ENCODE measurements at regions not wholly inside any gene's neighbourhood (a gene's known extent, or its start where the extent isn't known, plus 50 kb on each side); places are given as distances from the start of the nearest gene placed in this dataset.
"Not testable (repeated sequence)": the region's sequence is repeated elsewhere in the genome, so short reads cannot be mapped to it uniquely, and the experiment has no call there.

DNA sequence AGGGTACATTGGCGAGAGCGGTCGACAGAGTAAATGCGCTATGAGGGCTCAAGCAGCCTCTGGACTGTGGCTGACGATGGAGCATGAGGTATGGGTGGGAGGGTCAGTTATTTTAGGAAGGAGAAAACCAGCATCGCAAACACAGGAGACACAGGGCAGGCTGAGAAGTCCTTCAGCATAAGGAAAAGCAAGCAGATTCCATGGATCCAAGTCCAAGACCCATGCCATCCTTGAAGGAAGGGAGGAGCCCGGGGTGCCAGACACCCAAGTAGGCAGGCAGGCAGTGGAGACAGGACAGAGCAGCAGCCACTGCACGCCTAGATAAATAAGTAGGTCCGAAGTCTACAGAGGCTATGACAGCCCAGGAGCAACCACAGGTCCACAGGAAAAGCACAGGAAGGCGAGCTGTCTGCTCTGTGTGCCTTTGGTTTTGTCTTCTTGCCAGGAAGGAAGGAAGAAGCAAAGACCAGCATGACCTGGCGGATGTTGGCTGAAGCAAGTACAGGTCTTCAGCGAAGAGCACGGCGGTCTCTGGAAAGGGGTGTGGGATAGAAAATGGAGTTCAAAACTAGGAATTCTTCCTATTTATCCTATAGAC is 76.4 kb upstream of the SLC45A1 start:
- Mint-ChIP-seq H3K27me3 (peaks cover 7% of the 10 kb centered on the region), H3K4me3 (no peak overlapping the region), H3K27ac (no peak overlapping the region), H3K36me3 (ENCODE audit: low read depth) (no peaks in the 10 kb centered on the region), H3K4me1 (ENCODE audit: low read depth) (no peaks in the 10 kb centered on the region), H3K9me3 (no peaks in the 10 kb centered on the region)

DNA sequence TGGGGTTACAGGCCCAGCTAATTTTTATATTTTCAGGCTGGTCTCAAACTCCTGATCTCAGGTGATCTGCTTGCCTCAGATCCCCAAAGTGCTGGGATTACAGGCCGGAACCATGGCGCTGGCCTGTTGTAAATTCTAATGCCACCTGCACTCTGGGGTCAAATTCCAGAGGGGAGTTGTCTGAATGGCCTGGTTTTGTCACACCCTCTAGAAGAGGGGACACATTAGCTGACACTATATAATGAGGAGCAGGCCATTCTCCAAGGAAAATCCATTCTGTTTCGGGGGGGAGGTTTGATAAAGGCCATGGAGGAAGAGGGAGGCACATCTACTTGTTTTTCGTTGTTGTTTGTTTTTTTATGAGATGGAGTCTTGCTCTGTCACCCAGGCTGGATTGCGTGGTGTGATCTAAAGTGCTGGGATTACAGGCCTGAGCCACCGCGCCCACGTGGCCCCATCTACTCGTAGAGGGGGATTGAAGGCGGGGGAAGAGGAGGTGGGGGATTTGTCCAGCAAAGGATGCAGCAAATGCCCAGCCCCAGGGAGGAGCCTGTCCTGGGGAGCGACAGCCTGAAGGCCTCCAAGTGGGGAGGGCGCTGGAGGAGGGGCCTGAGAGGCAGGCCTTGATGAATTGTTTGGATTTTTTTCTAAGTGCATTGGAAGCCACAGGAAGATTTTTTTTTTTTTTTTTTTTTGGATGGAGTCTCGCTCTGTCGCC is 78.4 kb upstream of the SLC45A1 start:
- Mint-ChIP-seq H3K9me3 (no peaks in the 10 kb centered on the region), H3K27me3 (peaks cover 17% of the 10 kb centered on the region), H3K4me3 (no peak overlapping the region), H3K27ac (no peak overlapping the region), H3K36me3 (ENCODE audit: low read depth) (no peaks in the 10 kb centered on the region), H3K4me1 (ENCODE audit: low read depth) (no peaks in the 10 kb centered on the region)

DNA sequence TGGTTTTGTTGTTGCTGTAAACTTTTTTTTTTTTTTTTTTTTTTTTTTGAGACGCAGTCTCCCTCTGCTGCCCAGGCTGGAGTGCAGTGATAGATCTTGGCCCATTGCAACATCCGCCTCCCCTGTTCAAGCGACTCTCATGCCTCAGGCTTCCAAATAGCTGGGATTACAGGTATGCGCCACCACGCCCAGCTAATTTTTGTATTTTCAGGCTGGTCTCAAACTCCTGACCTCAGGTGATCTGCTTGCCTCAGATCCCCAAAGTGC is 78.9 kb upstream of the SLC45A1 start:
- H3K4me3 Mint-ChIP-seq, result no peak overlapping the region
- peaks cover 17% of the 10 kb centered on the region for H3K27me3 Mint-ChIP-seq
- H3K9me3 Mint-ChIP-seq, result no peaks in the 10 kb centered on the region
- H3K4me1 Mint-ChIP-seq (ENCODE audit: low read depth), result no peaks in the 10 kb centered on the region
- H3K27ac Mint-ChIP-seq, result no peak overlapping the region
- no peaks in the 10 kb centered on the region for H3K36me3 Mint-ChIP-seq (ENCODE audit: low read depth)

DNA sequence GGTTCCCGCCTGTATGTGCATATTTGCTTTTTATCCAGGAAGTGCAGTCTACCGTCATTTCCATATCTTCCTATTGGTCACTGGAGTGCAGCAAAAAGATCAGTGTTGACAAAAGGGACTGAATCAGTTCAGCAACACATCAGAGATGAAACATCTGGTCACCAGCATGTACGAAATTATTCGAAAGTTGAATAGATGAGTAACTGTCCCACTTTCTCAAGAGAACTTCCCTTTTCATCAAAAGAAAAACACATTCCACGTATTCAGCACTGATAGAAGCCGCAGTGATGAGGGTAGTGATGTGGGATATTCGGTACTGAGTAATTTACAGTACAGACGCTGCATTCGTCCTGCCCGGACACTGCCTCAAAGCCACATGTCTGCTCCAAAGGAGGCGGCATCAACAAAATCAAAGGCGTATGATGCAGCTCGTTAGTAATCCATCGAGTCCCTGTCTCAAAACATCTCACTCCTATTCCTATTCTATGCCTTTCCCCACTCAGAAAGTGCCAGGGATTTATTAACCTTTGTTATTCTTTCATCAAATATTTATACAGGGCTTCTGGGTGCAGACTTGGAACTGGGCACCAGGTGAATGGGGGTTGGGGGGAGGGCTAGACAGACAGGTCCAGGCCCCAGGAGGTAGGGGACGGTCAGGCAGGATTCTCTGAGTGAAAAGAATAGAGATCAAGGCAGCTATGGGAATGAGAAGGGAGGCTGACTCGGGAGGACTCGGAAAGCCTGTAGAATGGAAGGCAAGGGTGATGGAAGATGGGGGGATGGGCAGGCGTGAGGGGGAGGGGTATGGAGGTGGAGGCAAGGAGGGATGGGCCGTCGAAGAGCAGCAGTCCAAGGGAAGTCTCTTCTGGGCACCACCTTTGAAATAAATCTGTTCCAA is 79.5 kb upstream of the SLC45A1 start:
- Mint-ChIP-seq H3K4me1 (ENCODE audit: low read depth) (no peaks in the 10 kb centered on the region), H3K27me3 (peaks cover 17% of the 10 kb centered on the region), H3K27ac (no peak overlapping the region), H3K36me3 (ENCODE audit: low read depth) (no peaks in the 10 kb centered on the region), H3K4me3 (no peak overlapping the region), H3K9me3 (no peaks in the 10 kb centered on the region)

DNA sequence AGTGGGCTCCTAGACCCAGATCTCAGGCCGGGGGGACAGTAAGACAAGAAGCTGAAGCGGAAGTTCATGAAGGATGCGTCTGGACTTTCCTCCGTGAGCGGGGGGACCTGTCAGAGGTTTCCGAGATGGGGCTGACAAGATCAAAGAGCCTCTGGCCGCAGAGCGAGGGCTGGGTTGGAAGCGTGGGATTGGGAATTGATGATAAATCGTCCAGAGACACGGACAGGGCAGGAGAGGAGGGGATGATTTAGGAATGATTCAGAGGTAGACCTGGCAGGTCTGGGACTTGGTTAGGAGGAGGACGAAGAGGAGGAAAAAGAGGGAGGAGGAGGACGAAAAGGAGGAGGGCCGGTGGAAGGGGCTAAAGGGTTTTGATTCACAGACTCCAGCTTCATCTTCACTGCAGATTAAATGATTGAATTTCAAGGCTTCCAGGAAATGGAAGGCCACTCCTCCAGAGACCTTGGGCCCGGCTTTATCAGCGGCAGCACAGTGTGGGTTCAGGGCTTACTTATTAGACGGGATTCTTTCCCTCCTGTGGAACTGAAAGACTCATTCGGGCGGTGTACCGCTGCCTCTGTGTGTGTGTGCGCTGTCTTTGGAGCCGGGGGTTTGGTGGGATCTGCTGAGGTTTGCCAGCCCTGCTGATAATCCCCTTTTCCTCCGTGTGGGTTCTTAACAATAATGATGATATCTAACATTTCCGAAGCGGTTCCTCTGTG is 85.7 kb upstream of the SLC45A1 start:
- Mint-ChIP-seq H3K4me1 (ENCODE audit: low read depth) (no peaks in the 10 kb centered on the region), H3K27ac (no peak overlapping the region), H3K4me3 (no peak overlapping the region), H3K27me3 (peaks cover 25% of the 10 kb centered on the region), H3K9me3 (no peaks in the 10 kb centered on the region), H3K36me3 (ENCODE audit: low read depth) (no peaks in the 10 kb centered on the region)

DNA sequence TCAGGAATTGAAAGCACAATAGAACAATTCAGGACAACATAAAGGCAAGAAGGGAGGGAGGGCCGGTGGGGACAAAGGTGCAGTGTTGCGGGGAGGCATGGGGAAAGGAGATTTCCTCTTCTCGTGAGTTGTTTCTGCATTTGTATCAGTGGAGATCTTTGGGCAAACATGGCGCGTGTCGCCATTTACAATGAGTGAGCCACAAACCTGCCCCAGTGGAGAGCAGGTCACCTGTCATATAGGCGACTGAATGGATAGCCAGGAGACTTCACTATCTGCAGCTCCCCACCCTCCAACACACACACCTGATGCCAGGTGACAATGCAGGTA is 87.7 kb upstream of the SLC45A1 start:
- no peaks in the 10 kb centered on the region for H3K4me1 Mint-ChIP-seq (ENCODE audit: low read depth)
- no peak overlapping the region for H3K27ac Mint-ChIP-seq
- no peak overlapping the region for H3K4me3 Mint-ChIP-seq
- H3K36me3 Mint-ChIP-seq (ENCODE audit: low read depth), result no peaks in the 10 kb centered on the region
- H3K27me3 Mint-ChIP-seq, result peaks cover 28% of the 10 kb centered on the region
- H3K9me3 Mint-ChIP-seq, result no peaks in the 10 kb centered on the region

DNA sequence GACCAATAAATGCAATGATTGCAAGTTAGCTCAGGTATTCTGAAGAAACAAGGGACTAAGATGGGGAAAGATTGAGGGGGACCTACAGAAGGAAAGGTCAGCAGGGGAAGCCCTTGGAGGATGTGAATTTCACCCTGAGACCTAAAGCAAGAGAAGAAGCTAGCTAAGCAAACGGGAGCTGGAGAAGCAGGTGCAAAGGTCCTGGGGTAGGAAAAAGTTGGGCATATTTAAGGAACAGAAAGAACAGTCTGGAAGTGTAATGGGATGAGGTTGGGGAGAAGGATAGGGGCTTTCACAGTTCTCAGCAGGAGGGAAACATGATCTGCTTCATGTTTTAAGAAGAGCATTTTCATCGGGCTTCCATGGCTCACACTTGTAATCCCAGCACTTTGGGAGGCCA is 89.7 kb upstream of the SLC45A1 start:
- Mint-ChIP-seq H3K4me3 (no peak overlapping the region), H3K27ac (peak overlapping the region; percentile 14), H3K36me3 (ENCODE audit: low read depth) (no peaks in the 10 kb centered on the region), H3K4me1 (ENCODE audit: low read depth) (no peaks in the 10 kb centered on the region), H3K27me3 (peaks cover 27% of the 10 kb centered on the region), H3K9me3 (no peaks in the 10 kb centered on the region)

DNA sequence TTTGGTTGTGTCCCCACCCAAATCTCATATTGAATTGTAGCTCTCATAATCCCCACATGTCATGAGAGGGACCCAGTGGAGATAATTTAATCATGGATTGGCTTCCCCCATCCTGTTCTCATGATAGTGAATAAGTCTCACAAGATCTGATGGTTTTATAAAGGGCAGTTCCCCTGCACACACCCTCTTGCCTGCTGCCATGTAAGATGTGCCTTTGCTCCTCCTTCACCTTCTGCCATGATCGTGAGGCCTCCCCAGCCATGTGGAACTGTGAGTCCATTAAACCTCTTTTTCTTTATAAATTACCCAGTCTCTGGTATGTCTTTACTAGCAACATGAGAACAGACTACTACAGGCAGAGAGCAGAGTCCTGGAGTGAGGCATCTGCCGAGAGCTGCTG is 90.2 kb upstream of the SLC45A1 start:
- H3K36me3 Mint-ChIP-seq (ENCODE audit: low read depth); H3K4me1 Mint-ChIP-seq (ENCODE audit: low read depth); H3K27ac Mint-ChIP-seq; H3K4me3 Mint-ChIP-seq; H3K9me3 Mint-ChIP-seq: not testable (repeated sequence)
- peaks cover 27% of the 10 kb centered on the region for H3K27me3 Mint-ChIP-seq

DNA sequence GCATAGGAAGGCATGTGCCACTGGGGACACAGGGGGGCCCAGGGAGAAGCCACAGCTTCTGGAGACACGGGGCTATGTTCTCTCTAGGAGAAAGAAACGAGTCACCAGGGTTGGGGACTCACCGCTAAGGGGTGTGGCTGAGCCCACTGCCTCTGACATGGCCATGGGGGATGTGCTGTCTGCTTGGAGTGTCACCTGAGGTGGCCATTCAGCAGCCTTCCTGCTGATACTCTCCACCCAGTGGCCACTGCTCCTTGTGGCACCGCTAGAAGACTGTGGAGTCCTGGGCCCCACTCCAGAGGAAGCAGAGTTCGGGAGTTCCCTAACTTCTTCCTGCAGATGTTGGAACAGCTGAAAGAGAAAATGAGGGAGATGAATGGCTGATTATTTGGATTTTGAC is 91.2 kb upstream of the SLC45A1 start:
- Mint-ChIP-seq H3K27me3 (peaks cover 27% of the 10 kb centered on the region), H3K36me3 (ENCODE audit: low read depth) (no peaks in the 10 kb centered on the region), H3K9me3 (no peaks in the 10 kb centered on the region), H3K4me3 (no peak overlapping the region), H3K4me1 (ENCODE audit: low read depth) (no peaks in the 10 kb centered on the region), H3K27ac (no peak overlapping the region)

DNA sequence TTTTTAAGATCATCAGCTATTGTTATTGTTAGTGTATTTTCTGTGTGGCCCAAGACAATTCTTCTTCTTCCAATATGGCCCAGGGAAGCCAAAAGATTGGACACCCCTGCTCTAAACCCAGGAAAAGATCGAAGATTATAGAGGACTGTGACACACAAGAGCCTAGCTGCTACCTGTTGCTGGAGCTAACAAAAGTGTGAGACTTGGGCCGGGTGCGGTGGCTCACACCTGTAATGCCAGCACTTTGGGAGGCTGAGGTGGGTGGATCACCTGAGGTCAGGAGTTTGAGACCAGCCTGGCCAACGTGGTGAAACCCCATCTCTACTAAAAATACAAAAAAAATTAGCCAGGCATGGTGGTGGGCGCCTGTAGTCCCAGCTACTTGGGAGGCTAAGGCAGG is 91.9 kb upstream of the SLC45A1 start:
- not testable (repeated sequence) for H3K36me3 Mint-ChIP-seq (ENCODE audit: low read depth); H3K27ac Mint-ChIP-seq; H3K9me3 Mint-ChIP-seq; H3K4me1 Mint-ChIP-seq (ENCODE audit: low read depth); H3K4me3 Mint-ChIP-seq
- peaks cover 26% of the 10 kb centered on the region for H3K27me3 Mint-ChIP-seq

DNA sequence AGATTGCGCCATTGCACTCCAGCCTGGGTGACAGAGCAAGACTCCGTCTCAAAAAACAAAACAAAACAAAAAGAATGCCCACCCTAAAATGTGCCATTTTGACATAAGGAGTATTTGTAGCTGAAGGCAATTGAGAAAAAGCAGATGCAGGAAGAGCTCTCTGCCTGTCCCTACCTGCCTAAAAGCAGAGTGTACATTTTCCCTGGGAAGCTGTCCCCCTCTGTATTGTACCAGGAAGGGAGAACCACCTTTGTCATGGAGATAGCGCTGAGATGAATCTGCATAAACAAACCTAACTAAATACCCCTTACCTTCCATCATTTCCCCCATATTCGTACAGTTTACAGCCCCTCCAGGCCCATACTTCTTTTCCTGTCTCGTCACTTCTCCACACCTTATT is 94.4 kb upstream of the SLC45A1 start:
- Mint-ChIP-seq H3K9me3 (no peaks in the 10 kb centered on the region), H3K27ac (no peak overlapping the region), H3K36me3 (ENCODE audit: low read depth) (no peaks in the 10 kb centered on the region), H3K27me3 (peaks cover 41% of the 10 kb centered on the region), H3K4me3 (no peak overlapping the region), H3K4me1 (ENCODE audit: low read depth) (peaks cover 4% of the 10 kb centered on the region)

DNA sequence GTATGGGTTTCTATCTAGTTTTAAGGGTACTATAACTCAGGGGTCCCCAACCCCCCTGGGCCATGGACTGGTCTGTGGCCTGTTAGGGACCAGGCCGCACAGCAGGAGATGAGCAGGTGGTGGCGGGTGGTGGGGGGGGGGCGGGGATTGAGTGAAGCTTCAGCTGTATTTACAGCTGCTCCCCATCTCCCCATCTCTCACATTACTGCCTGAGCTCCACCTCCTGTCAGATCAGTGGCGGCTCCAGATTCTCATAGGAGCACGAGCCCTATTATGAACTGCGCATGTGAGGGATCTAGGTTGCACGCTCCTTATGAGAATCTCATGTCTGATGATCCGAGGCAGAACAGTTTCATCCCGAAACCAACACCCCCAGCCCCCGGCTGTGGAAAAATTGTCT is 95.1 kb upstream of the SLC45A1 start:
- Mint-ChIP-seq H3K36me3 (ENCODE audit: low read depth) (no peaks in the 10 kb centered on the region), H3K27me3 (peaks cover 41% of the 10 kb centered on the region), H3K27ac (no peak overlapping the region), H3K4me1 (ENCODE audit: low read depth) (peaks cover 5% of the 10 kb centered on the region), H3K9me3 (no peaks in the 10 kb centered on the region), H3K4me3 (no peak overlapping the region)

DNA sequence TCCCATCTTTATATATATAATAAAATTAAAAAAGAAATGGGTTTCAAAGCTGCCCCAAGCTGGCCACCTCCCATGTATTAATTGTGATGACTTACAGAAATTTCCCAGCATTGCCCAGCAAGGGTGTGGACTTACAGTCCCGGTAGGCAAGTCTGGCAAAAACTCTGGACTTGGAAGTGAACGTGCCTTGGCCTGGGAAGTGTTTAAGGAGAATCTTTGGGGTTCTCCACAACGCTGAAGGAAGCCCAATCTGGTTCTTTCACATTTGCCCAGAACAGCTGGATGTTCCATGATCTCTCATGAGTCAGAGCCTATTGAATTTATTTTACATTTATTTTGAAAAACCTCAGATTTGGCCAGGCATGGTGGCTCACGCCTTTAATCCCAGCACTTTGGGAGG is 98.4 kb upstream of the SLC45A1 start:
- Mint-ChIP-seq H3K27me3 (peaks cover 55% of the 10 kb centered on the region), H3K4me3 (no peak overlapping the region)

DNA sequence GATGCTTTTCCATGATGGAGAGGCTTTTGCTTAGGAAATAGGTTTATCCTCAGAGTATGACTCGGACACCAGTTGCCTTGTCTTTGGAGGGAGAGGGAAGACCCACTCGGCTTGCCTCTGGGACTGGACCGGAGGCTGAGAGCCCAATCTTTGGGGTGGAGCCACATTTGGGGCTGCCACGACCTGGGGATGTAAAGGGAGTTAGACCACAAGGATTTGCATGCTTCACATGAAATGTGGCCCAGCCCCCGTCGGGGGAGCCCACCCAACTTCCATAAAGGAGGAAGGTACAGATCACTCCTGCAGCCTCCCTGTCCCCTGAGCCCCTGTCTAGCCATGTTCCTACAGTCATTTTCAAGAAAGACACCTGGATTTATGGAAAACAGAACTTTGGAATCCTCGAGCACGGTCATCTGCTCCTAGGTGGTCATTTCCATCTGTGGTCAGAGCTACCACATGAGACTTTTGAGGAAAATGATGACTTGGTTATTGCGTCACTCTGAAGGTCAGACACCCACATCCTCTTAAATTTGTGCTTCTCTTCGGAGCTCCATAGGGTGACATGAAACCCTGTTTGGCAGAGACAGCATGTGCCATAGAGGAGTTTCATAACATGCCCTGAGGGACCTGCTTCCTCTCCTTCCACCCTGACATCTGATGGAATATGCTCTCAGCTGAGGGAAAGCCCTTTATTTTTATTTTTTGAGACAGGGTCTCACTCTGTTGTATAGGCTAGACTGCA is 99.4 kb upstream of the SLC45A1 start:
- no peak overlapping the region for H3K27ac Mint-ChIP-seq
- H3K27me3 Mint-ChIP-seq, result peaks cover 55% of the 10 kb centered on the region
- no peaks in the 10 kb centered on the region for H3K36me3 Mint-ChIP-seq (ENCODE audit: low read depth)
- no peaks in the 10 kb centered on the region for H3K9me3 Mint-ChIP-seq
- H3K4me3 Mint-ChIP-seq, result no peak overlapping the region
- H3K4me1 Mint-ChIP-seq (ENCODE audit: low read depth), result peaks cover 9% of the 10 kb centered on the region

More for the DNA sequence above, 98.4 kb upstream of the SLC45A1 start:
- H3K36me3 Mint-ChIP-seq (ENCODE audit: low read depth), result no peaks in the 10 kb centered on the region
- peaks cover 9% of the 10 kb centered on the region for H3K4me1 Mint-ChIP-seq (ENCODE audit: low read depth)
- H3K9me3 Mint-ChIP-seq, result no peaks in the 10 kb centered on the region
- no peak overlapping the region for H3K27ac Mint-ChIP-seq

Measured in stimulated activated naive CD8-positive, alpha-beta T cell treated with anti-CD3 and anti-CD28 coated beads, Interleukin-15, Interleukin-2, amounts not matched to agents 100 ng/mL and 50 ng/mL, for 24 hours (primary cell).